Dermis blood vessel endothelial cell (primary cell): ENCODE measurements at regions not wholly inside any gene's neighbourhood (a gene's known extent, or its start where the extent isn't known, plus 50 kb on each side); places are given as distances from the start of the nearest gene placed in this dataset.
A peak's percentile ranks its signal among the peaks of the same experiment; 100 is the strongest.

ENCODE experiments used
- DNase-seq: peaks from one replicate; pipeline ENCODE4 v3.0.0; 2010

DNA sequence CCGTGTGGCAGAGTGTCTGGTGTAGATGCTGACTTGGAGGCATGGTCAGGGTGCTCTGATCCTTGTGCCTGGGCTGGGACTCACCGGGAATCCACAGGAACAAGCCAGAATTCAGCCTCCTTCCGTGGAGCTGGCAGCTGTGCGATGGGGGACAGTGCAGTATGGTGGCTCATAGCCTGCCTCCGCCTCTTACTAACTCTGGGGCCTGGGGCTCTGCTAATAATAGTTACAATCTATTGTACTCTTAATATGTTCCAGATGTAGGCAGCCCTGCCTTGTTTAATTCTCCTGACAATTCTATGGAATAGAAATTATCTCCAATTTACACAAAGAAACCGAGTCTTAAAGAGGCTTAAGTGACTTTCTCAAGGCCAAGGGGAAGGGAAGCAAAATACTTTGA lies 77.6 kb downstream of the PCDH1 start:
- no peak for DNase-seq

DNA sequence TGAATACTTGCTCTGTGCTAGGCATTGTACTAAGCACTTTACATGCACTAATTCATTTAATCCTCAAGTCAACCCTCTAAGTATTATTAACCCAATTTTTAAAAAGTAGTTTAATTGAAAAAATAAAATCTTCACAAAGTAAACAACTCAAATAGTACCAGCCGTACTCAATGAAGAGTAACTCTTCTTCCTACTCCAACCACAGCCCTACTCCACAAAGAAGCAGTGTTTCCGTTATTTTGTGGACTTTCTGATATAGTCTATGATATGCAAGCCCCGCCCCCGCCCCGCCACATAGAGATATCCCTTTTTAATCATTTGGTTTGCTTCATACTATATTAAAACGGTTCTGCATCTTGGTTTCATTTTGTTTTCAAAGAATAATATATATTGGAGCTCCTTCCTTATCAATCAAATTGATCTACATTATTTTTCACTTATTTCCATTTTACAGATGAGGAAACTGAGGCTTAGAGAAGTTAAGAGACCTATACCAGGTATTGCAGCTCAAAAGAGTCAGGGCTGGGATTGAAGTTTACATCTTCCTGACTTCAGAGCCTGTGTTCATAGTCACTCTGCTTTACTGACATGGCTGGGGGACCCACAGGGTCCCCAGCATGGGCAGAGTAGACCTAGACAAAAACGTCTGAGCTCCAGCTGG lies 78.6 kb downstream of the PCDH1 start:
- no peak for DNase-seq

DNA sequence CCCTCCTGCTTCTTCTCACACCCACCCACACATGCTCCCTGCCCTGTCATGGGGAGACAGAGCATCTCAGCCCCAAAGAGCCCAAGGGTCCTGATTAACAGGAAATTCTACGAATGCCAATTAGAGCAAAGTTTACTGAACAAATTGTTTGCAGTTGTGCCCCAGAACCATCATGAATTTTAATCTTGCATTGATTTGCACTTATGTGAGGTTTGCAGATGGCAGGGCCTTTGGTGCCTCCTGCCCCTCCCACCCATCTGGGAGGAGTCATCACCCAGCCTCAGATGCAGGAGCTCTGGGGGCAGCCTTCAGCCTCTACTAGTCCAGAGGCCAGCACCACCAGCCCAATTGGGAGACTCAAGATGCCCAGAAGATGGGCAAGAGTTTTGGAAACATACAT lies 80.8 kb downstream of the PCDH1 start:
- DNase-seq, result no peak

DNA sequence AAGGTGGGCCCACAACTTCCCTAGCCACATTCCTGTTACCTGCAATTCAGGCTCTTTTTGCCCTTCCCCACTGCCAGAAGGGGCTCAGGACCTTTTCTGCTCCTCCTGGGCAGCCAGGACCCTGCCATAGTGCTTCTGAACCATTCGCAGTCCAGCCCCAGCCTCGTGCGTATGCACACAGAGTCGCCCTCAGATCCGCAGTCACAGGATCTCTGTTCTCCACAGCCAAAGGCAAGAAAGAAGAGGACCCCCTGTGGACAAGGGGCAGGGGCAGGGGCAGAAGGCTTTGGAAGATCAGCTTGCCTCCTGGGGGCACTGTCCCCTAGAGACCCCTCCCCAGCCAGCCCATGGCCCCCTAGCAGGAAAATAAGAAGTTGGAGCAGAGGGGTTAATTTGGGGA lies 82.8 kb downstream of the PCDH1 start:
- DNase-seq, result no peak

DNA sequence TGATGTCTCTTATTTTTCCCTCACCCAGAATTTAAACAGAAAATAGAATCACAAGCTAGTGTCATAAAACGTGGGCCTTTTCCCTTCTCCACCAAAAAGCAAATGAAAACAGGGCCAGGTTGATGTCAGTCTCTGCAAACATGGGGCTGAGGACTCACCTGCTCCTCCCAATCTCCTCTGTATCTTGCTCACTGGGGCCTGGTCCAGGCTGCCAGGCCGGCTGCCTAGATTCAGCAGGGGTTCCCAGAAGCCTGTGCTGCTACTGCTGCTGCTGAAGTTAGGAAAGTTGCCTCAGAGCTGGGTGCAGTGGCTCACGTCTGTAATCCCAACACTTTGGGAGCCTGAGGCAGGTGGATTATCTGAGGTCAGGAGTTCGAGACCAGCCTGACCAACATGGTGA lies 84.3 kb downstream of the PCDH1 start:
- DNase-seq, result no peak

DNA sequence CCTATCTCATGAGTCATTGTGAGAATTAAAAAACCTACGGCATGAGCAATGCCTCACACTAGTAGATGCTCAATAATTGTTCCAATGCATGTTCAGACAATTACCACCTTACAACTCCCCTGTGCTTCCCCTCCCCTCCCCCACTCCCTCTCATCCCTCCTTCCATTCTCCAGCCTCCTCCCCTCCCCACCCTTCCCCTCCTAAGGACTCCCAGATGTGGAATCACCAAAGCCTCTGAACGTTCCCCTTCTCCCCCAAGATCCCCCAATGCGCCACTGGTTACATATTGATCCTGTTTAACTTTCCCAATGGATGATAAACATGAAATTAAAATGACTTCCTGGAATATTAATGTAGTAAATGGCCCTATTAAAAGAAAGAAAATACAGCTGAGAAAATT lies 84.8 kb downstream of the PCDH1 start:
- DNase-seq, result no peak

DNA sequence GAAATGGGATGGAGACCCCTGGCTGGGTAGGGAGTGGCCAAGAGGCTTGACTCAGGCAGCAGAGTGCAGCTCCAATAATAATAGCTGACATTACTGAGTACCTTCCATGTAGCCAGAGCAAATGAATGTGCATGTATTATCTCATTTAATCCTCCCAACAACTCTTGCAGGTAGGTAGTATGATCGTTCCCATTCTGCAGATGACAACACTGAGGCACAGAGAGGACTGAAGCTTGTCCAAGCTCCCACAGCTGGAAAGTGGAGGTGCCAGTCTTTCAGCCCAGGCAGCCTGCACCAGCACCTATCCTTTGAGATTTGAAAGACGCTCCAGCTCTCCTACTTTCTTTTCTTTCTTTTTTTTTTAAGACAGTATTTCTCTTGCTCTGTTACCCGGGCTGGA lies 87.6 kb downstream of the PCDH1 start:
- no peak for DNase-seq

DNA sequence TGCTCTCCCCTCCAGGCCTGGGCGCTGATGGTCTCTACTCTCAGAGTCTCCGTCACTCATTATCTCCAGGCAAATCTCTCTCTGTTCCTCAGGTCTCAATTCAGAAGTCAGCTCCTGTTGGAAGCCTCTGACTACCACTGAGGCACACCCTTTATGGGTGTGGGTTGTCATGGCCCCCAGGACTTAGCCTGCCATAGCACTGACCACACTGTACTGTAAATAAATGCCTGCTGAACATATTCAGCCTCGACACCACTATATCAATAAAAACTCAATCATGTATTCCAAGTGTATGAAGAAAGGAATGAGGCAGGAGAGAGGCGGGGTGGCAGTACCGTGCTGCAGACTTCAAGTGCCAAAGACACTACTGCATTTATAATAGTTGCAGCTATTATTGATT lies 88.9 kb downstream of the PCDH1 start:
- no peak for DNase-seq

DNA sequence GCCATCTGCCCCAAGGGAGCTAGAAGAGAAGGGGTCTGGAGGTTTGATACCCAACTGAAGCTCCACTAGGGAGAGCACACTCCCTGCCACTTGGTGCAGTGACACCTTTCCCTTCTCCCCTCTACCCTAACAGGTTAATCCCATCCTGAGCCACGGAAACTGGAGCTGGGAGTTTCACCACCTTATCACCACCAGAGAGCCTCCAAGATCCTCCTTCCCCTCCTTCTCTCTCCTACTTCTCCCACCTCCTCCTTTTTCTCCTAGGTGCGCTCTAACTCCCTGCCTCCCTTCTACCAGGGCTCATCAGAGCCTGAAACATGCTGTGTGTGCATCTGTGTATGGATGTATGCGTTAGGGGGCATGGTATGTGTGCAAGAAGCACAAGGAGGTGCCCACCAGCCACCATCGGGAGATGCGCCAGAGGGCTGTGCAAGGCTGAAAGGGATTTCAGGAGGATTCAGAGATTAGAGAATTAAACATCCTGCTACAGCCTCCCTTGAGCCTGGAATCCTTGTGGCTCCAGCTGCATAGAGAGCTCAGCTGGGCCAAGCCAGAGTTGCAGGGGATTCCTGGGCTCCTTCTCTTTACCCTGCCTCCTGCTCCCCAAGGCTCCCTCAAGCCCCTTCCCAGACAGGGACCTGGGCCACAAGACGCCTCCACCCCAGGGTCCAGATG lies 89.8 kb downstream of the PCDH1 start:
- no peak for DNase-seq

DNA sequence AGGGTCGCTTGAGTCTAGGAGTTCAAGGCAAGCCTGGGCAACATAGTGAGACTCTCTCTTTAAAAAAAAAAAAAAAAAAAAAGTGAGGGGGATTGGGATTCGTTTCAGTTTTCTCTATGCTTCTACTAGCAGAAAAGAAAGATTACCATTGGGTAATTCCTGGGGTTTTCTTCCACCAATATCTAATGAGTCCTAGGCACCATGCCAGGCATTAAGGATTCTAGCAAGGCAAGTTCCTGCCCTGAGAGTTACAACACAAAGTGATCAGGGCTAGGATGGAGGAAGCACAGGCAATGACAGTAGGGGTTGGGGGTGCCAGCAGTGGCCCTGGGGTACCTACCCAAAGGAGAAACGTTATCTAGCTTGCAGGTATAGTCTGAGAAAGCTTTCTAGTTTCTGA lies 90.8 kb downstream of the PCDH1 start:
- no peak for DNase-seq

DNA sequence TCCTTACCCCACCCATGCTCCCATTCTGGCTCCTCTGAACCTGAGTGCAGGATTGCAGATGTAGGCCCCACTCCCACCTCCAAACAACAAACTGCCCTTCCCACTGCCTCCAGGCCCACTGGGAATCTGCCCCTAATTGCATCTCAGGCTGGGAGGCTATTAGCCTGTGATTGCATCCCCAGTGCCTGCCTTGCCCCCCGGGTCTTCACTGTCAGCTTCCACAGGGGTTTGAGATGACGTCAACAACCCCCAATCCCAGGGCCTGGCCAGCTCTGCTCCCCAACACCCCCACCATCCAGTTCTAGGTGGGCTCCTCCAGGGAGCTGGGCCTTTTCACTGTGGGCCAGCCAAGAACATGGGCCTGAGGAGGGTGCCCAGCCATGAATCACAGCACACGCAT lies 91.5 kb downstream of the PCDH1 start:
- no peak for DNase-seq

DNA sequence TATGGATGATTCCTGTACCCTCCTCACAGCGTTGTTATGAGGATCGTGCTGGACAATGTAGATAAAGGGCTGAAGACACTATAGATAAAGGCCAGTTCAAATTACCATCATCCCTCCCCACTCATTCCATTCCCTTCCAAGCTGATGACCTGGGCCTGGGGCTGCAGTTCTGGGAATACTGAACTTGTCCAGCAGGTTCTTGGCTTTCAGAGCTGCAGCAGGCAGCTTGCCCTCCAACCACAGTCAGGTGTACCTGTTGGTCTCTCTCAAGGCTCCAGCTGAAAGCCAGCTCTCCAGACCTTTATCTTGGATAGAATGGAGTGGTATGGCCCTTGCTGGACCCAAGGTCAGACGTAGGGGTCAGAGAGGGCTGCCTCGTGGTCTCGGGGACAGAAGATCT lies 92.5 kb downstream of the PCDH1 start:
- no peak for DNase-seq

DNA sequence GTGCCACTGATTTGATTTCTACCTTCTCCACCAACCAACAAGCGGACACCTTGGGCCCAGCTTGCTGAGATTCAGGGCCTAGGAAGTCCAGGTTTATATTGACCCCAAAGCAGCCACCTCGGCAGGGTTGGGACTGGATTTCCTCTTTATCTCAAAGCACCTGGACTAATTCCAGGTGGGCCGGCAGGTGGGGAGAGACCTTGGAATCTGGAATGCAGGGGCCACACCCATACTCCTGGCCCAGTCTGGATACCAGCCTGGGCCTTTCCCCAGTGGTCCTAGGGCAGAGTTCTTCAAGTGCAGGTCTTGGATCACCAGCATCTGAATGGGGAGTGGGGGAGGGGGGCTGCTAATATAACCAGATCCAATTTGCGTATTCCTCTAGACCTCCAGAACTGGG lies 93.1 kb downstream of the PCDH1 start:
- DNase-seq, result no peak

DNA sequence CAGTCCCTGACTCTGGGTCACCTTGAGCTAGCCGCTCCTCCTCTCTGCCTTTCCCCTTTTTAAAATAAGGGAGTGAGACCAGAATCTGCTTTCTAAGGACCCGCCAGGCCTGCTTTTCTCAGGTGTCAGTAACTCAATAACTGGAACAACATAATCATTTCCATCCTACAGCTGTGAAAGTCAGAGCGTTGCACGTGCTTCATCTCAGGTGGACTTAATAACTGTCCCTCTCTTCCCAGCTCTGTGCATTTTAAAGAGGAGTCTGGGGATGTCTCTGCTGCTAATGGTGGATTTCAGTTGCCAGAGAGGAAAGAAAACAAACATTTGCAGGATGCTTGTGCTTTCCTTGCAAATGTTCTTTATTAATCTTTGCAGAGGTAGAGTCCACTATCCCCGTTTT lies 93.7 kb downstream of the PCDH1 start:
- DNase-seq, result no peak

DNA sequence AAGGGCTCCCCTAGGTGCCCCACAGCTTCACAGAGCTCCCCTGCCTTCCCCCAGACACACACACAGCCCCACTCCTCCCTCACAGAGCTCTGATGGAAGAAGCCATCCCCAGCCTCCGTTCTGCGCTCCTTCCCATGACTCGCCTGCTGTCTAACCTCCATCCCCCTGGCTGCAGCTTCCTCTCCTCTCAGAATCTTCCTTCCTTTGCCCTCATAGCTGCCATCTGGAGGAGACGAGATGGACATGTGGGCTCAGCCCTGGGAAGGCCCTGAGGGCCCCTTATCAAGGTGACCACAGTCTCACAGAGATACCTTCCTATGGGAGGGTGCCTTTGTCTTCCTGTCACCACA lies 94.3 kb downstream of the PCDH1 start:
- no peak for DNase-seq

DNA sequence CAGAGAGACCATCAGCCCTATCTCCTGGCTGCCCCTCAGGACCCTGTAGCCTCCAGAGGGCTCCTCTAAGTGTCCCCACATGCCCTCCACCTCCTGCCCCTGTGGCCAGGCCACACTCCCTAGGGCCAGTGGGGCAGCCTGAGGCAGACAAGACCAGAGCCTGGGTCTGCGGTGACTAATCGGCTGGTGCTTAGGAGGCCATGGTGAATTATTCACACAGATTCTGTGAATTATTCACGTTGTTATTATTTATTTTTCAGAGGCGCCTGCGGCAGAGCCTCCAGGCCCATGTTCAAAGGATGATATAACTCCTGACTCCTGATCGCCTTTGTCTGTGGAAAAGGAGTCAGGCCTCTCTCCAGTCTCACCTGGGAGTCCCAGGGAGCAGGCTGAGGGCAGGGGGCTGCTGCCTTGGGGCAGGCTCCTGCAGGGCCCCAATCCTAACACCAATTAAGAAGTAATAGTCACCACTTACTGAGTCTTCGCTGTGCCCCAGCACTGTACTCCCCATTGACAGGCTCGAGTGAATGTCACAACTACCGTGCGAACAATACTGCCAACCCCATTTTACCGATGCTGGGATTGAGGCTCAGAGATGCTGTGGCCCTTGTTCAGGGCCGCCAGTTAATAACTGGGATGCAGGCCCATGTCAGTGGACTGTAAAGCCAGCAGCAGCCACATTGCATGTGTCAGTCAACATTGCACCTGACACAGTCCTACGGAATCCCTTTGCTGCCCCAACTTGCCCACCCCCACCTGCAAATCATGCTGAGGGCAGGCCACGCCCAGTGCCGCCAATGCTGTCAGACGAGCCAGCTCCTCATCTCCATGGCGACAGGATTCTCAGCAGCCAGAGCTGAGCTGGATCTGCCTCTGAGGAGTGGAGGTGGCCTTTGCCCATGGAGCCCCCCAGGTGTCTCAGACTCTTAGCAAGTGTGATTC lies 94.9 kb downstream of the PCDH1 start:
- no peak for DNase-seq

DNA sequence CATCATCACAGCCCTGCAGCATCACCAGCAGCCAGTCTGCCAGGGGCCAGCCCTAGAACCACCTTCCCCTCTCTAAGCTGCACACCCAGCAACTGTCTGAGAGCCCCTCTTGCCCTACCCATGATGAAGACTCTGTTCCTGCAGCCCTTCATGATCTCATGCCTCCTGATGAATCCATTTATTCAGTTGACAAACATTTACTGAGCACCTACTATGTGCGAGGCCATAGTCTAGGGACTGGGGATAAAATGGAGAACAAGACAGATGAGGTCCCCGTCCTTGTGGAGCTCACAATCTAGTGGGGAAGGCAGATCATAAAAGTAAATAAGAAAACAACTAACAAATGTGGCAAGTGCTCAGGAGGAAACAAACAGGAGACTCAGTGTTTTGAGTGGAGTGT lies 96.3 kb downstream of the PCDH1 start:
- no peak for DNase-seq

DNA sequence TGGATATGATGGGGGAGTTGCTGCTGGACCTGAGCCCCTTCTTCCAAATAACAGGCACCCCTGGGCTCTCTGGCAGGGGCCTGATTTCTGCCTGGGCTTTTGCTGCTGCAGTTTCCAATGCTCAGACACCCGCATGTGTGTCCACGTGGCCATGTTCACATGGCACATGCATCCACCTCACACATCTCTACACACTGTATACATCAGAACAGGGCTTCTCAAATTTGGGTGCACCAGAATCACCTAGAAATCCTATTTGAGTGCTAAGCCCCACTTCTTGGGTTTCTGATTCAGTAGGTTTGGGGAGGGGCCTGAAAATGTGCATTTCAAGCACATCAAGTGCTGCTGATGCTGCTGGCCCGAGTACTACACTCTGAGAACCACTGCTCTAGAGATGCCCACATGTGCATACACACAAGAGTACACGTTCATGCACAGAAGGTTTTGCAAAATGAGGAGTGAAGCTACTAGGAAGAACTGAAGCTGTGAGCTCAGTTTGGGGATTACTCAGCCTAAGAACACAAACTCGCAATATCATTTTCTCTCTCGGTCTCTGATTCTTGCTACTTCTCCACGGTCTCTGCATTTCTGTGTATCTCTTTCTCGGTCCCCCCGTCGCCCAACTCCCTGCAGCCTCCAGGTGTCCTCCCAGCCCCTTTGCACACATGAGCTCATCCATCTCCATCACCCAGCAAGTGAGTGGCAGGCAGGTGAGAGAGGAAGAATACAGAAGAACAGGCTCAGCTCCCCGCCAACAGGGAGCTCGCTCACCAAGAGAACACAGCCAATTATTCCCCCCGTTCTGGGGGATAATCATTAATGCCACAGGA lies 97.0 kb downstream of the PCDH1 start:
- DNase-seq, result no peak

DNA sequence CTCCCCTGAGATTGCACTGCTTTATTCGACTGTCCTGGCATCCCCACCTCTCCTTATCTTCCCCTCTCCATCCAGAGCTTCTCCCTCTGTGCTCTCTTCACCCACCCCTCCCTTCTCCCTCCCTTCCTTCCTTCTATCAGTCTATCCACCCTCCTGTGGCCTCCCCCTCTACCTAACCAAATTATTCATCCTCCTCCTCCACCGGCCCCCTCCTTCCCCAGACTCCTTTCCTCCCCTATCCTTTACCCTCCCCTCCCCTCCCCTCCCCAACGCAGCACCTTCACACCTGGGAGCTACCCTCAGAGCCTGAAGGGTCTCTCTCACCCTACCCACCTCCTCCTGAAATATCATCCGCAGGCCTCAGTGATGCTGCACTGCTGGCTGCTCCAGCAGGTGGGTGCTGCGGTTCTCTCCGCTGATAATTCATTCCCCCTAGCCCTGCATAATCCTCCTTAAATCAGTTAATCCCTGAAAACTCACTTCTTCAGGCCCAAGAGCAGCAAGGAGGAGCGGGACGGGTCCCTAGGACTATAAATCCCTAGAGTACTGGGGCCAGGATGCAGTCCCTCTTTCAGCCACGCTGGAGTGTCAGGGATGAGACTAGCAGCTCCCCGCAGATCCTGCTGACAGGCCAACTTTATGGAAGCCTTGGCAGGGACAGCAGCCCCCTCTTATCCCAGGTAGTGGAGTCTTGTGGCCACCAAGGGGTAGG lies 97.8 kb downstream of the PCDH1 start:
- DNase-seq, result no peak

DNA sequence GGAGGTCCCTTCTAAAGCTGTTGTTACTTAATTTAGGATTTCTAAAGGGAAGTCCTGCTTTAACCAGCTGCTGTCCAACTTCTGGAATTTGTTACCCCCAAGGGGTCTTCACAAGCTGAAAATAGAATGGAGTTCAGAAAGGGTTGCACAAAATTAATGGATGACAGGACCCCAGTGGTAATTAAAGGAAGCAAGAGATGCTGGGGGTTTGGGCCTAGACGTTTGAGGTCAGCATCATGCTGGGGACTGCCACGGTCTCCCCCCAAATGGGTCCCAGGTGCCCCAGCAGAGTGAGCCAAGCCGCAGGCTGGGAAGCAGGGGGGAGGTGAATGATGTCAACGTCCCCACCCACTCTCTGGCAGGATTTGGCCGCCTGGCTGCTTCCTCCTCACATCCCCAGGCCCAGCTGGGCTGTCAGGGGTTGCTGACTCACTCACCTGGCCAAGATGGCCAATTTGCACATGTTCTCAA lies 97.5 kb upstream of the ARAP3 start:
- DNase-seq, result peak; percentile 39

DNA sequence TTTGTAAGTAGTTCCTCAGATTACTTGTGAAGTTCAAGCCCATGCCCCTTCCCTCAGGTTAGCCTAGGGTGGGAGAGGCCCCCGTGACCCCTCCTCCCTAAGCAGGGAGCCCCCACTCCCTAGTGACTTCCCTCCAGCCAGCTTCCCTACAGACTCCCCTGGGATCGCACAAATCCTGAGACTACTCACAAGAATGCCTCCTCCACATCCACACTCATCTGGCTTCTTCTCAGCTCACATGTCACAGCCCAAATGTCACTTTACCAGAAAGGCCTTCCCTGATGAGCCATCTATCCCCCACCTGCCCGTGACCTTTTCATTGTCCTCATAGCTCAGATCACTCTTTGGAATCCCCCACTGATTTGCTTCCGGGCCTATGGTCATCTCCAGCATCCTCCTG lies 96.7 kb upstream of the ARAP3 start:
- DNase-seq, result no peak

DNA sequence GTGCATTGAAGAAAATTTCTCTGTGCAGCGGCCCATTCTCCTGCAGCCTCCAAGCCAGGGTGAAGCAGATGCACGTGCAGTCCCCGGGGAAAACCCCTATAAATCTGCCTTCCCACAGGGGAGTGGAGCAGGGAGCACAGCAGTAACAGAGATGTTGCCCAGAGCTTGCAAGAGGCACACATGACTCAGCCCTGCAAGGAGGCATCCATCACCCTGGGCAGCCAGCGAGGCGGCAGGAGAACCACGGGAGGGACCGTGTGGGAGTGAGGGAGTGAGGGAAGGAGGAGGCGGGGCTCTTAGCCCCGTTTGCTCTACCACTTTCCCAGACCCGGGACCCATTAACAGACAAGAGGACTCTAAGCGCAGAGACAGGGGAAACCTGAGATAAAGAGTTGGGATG lies 96.2 kb upstream of the ARAP3 start:
- DNase-seq, result no peak
